Ectodermal cell (in vitro differentiated cells): ENCODE measurements at regions not wholly inside any gene's neighbourhood (a gene's known extent, or its start where the extent isn't known, plus 50 kb on each side); places are given as distances from the start of the nearest gene placed in this dataset.
"Not testable (repeated sequence)": the region's sequence is repeated elsewhere in the genome, so short reads cannot be mapped to it uniquely, and the experiment has no call there.

Experiments used
- H3K27ac ChIP-seq: 2 replicates; pipeline ENCODE4 v1.7.0; 2013; ENCODE audit warnings: mild to moderate bottlenecking, low read depth, low read length; ENCODE audit not compliant: insufficient read depth, poor library complexity, severe bottlenecking
- H3K27me3 ChIP-seq: 2 replicates; pipeline ENCODE4 v1.7.0; 2013; ENCODE audit warnings: mild to moderate bottlenecking, low read length; ENCODE audit not compliant: insufficient read depth, control insufficient read depth, poor library complexity, severe bottlenecking
- H3K36me3 ChIP-seq: one replicate; pipeline ENCODE4 v1.7.0; 2013; ENCODE audit warnings: low read length; ENCODE audit not compliant: control insufficient read depth, insufficient read depth
- H3K4me1 ChIP-seq: one replicate; pipeline ENCODE4 v1.7.0; 2013; ENCODE audit warnings: low read length; ENCODE audit not compliant: control insufficient read depth, insufficient read depth
- H3K4me3 ChIP-seq: 2 replicates; pipeline ENCODE4 v1.7.0; 2013; ENCODE audit warnings: low read depth, low read length, control low read depth; ENCODE audit not compliant: insufficient read depth
- H3K9me3 ChIP-seq: 2 replicates; pipeline ENCODE4 v1.7.0; 2013; ENCODE audit warnings: mild to moderate bottlenecking, low read length, moderate library complexity; ENCODE audit not compliant: control insufficient read depth
- WGBS, 2 experiments: methylation state at CpG; one replicate each; pipeline ENCODE4 v1.1.7; 2013; ENCODE audit warnings: missing lambda C conversion rate in 2 of 2; 5-methylcytosine and 5-hydroxymethylcytosine counted together

DNA sequence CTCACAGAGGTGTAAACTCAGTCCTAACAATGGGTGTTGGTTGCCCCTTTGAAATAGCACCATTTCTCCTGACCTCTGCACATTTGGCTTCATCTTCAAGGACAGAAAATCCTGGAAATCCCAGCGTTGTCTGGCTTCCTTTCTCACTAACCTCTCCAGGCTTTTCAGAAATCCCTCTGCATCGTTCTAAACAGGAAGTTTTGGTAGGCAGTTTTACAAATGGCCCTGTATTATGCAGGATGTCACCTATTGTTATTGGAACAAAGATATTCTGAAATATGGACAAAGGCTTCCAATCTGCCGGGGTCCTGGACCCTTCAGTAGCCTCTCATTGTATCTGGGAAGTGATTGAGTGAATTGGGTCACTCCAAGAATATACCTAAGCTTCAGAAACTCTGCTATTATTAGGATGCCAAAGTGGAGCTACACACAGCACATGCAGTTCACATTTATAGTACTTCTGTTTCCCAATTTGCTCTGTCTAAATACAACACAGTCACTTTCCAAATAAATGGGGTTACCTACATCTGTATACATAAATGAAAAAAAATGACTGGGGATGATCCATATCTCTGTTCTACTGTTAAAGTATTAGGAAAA is 134.8 kb upstream of the KLF6 start:
- H3K27me3 ChIP-seq: no peaks in the 10 kb centered on the region
- H3K36me3 ChIP-seq: no peaks in the 10 kb centered on the region
- H3K9me3 ChIP-seq: no peaks in the 10 kb centered on the region
- H3K4me3 ChIP-seq: no peak overlapping the region
- 59 to 61% methylated on average over 3 of the region's 3 CpGs for WGBS, 2 experiments
- no peaks in the 10 kb centered on the region for H3K4me1 ChIP-seq
- H3K27ac ChIP-seq: no peak overlapping the region

DNA sequence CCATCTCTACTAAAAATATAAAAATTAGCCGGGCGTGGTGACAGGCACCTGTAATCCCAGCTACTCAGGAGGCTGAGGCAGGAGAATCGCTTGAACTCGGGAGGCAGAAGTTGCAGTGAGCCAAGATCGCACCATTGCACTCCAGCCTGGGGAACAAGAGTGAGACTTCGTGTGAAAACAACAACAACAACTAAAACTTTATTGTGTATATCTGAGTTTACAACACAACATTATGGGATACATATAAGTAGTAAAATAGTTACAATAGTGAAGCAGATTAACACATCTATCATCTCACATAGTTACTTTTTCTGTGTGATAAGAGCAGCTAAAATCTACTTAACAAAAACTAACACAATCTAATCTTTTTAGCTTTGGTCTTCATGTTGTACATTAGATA is 132.4 kb upstream of the KLF6 start:
- H3K4me3 ChIP-seq, H3K27ac ChIP-seq, H3K27me3 ChIP-seq, H3K4me1 ChIP-seq, H3K9me3 ChIP-seq, H3K36me3 ChIP-seq: not testable (repeated sequence)
- 85 to 92% methylated on average over 6 of the region's 6 CpGs for WGBS, 2 experiments

DNA sequence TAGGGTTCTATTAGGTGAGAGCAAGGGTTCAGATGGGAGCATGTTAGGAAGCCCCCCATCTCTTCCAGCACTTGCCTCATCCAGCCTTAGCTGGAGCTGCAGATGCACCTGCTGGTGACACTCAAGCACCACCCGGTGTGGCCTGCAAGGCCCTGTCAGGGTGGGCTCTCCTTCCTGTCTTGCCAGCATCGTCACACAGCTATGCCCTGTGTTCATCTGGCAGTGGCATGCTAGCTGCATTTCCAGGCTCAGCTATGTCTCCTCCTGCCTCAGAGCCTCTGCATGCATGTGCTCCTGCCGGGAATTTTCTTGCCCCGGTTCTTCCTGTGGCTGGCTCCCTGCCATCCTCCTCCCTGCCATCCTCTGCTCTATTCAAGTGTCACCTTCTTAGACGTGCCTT is 129.7 kb upstream of the KLF6 start:
- H3K27ac ChIP-seq: no peak overlapping the region

DNA sequence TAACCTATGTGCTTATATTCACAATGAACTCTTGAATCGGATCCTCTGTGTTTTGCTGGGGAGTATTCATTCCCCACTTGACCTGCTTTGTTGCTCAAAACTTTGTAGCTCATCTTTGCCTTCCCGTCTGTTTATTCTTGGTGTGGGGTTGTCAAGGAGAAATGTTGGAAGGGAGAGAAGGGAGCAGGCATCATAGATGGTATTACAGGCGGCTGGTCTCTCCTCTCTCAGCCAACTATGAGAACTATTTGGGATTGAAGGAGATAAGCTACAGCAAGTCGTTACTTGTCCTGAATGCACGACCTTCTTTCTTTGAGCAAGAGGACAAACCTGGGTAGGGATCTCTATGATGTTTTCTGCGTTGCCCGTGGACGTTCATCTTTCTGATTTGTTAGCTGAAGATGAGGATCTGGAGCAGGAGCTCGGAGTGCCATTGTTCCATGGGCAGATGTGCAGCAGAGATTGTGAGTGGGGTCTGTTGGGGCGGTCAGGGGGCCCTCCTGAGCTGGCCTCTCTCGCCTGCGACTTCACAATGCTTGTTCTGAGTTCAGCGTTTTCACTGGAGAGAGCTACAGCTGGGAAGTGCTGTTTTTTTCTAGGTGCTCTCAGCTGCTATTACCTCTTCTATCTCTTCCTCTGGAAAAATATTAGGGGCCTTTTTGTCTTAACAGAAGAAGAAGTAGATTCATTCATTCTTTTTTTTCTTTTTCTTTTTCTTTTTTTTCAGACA is 126.9 kb upstream of the KLF6 start:
- 86% methylated on average over 13 of the region's 13 CpGs for WGBS, 2 experiments
- Histone ChIP-seq H3K27ac (no peak overlapping the region), H3K9me3 (no peaks in the 10 kb centered on the region), H3K27me3 (no peaks in the 10 kb centered on the region), H3K4me3 (no peak overlapping the region), H3K4me1 (peaks cover 4% of the 10 kb centered on the region), H3K36me3 (no peaks in the 10 kb centered on the region)

More for the DNA sequence above, 129.7 kb upstream of the KLF6 start:
- Histone ChIP-seq H3K36me3 (no peaks in the 10 kb centered on the region), H3K4me3 (no peak overlapping the region), H3K4me1 (peaks cover 4% of the 10 kb centered on the region), H3K27me3 (no peaks in the 10 kb centered on the region), H3K9me3 (no peaks in the 10 kb centered on the region)
- WGBS, 2 experiments: 91% methylated on average over 5 of the region's 5 CpGs

DNA sequence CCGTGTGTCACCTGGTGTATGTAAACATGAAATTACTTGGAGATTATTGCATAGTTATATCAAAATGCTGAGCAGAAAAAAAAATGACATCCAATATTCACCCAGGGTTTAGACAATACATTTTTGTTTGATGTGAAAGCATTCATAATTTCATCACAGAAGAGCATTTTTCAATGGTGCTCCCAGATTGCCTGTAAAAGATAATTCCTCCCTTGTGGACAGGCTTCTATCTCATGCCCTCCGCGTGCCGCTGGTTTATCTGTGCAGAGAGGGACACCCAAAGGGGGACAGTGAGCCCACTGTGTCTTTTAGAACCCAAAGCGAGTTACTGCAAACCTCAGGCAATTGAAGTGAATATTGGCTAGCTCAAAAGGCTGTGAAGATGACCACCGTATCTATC is 126.2 kb upstream of the KLF6 start:
- 95 to 97% methylated on average over 5 of the region's 6 CpGs for WGBS, 2 experiments
- H3K36me3 ChIP-seq: no peaks in the 10 kb centered on the region
- no peak overlapping the region for H3K27ac ChIP-seq
- H3K4me1 ChIP-seq: peaks cover 4% of the 10 kb centered on the region
- no peak overlapping the region for H3K4me3 ChIP-seq
- no peaks in the 10 kb centered on the region for H3K9me3 ChIP-seq
- H3K27me3 ChIP-seq: no peaks in the 10 kb centered on the region

DNA sequence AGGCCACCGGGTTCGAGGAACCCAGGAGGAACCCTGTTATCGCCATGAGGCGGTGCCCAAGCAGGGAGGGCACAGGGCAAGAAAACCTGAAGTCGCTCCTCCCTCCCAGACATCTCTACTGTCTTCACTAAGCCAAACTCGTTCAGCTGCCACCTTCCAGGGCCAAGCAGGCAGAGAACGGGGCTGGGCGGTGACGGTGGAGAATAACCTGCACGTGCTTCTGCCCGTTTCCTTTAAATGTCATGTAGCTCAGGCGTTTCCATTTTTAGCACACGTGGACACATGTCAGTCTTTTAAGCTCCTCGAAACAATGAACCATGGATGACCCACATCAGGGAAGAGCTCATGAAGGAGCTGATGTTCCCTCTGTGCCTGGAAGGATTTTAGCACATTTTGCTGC is 124.3 kb upstream of the KLF6 start:
- Histone ChIP-seq H3K36me3 (no peaks in the 10 kb centered on the region), H3K9me3 (no peaks in the 10 kb centered on the region), H3K27me3 (no peaks in the 10 kb centered on the region), H3K4me3 (no peak overlapping the region), H3K27ac (no peak overlapping the region), H3K4me1 (peaks cover 4% of the 10 kb centered on the region)
- WGBS, 2 experiments: 96 to 97% methylated on average over 14 of the region's 14 CpGs

DNA sequence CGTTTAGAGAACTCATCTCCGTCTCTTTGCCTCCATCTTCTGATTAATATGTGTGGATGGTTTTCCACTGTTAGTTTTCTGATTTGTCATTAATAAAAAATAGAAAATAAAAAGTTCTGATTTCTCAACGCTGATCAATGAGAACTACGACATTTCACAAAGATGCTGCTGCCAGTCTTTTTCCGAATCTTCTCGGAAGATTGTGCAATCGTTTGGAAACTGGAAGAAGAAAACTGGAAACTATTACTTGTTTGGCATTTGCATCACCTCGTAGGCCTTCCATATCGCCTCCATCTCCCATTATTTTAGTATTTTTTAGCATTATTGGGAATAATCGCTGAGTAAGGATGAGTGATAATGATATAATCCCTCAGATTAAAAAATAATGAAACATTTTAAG is 123.2 kb upstream of the KLF6 start:
- Histone ChIP-seq H3K4me3 (no peak overlapping the region), H3K27ac (no peak overlapping the region), H3K4me1 (peaks cover 4% of the 10 kb centered on the region), H3K27me3 (no peaks in the 10 kb centered on the region), H3K36me3 (no peaks in the 10 kb centered on the region), H3K9me3 (no peaks in the 10 kb centered on the region)
- 98% methylated on average over 5 to 8 of the region's 10 CpGs for WGBS, 2 experiments

DNA sequence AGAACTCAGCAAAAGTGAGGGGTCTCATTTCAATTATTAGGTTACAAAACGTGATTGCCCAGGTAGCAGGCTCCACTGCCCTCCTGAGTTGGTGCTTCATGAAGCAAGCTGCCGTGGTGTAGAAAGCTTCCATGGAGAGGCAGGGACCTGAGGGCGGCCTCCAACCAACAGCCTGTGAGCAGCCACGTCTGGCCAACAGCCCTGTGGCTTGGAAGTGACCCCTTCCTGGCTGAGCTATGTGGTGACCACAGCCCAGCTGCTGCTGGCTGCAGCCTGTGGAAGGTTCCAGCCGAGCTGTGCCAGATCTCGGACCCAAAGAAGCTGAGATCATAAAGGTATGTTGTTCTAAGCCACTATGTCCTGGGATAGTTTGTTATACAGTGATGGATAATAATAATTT is 122.5 kb upstream of the KLF6 start:
- no peak overlapping the region for H3K27ac ChIP-seq
- H3K4me1 ChIP-seq: peaks cover 4% of the 10 kb centered on the region
- no peak overlapping the region for H3K4me3 ChIP-seq
- no peaks in the 10 kb centered on the region for H3K36me3 ChIP-seq
- no peaks in the 10 kb centered on the region for H3K9me3 ChIP-seq
- WGBS, 2 experiments: 92 to 94% methylated on average over 6 of the region's 6 CpGs
- H3K27me3 ChIP-seq: no peaks in the 10 kb centered on the region

DNA sequence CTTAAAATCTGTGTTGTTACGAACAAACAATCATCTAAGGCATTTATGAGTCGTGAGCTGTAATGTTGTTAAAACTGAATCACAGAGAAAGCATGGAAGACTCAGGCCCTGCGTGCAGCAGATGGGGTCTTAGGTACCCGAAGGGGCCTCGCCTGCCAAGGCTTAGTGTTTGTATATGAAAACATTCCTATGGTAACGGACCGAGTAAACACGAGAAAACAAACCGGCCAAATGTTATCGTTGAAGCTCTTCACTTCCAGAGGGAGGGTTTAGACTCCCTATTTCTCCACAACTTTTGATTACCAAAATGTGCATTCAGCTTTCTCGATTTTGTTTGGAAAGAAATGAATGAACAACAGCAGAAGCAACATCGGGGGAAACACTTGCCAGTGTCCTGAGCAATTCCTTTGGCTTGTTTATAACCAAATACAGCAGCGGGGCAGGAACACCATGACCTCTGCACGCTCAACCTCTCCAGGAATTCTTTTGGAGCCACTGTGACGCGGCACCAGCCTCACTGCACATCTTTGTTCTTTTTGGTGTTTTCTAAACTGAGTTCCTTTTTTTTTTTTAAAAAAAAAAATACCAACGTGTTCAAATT is 121.6 kb upstream of the KLF6 start:
- H3K36me3 ChIP-seq: no peaks in the 10 kb centered on the region
- H3K4me3 ChIP-seq: no peak overlapping the region
- WGBS, 2 experiments: 90% methylated on average over 16 to 17 of the region's 17 CpGs
- no peaks in the 10 kb centered on the region for H3K9me3 ChIP-seq
- H3K4me1 ChIP-seq: no peaks in the 10 kb centered on the region
- no peaks in the 10 kb centered on the region for H3K27me3 ChIP-seq
- no peak overlapping the region for H3K27ac ChIP-seq

DNA sequence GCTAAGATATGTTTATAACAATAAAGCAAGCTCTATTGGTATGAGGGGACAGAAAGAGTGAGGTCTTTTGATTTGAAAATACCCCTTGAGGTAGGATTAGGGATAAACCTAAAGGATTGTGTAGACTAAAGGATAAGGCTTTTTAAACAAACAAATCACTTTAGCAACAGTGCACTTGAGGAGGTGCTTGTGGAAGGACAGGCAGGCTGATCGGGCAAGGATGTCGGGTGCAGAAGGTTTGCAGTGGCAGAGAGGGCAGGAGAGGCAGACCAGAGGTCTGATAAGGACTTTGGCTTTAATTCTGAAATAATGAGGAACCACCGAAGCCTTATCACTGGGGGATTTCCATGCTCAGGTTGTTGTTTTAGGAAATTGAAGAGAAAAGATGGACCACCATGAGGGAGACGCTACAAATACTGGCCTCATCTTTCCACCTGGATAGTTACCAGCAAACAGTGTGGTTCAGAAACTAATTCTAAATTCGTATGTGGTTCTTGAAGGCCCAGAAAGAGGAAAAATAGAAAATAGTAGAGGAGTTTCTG is 119.5 kb upstream of the KLF6 start:
- Histone ChIP-seq H3K27me3 (no peaks in the 10 kb centered on the region), H3K4me1 (no peaks in the 10 kb centered on the region), H3K27ac (no peak overlapping the region), H3K36me3 (no peaks in the 10 kb centered on the region), H3K4me3 (no peak overlapping the region), H3K9me3 (no peaks in the 10 kb centered on the region)
- WGBS, 2 experiments: 94 to 95% methylated on average over 5 of the region's 5 CpGs
